ENCODE measurements at regions not wholly inside any gene's neighbourhood (a gene's known extent, or its start where the extent isn't known, plus 50 kb on each side); places are given as distances from the start of the nearest gene placed in this dataset.
"Not testable (repeated sequence)": the region's sequence is repeated elsewhere in the genome, so short reads cannot be mapped to it uniquely, and the experiment has no call there.

DNA sequence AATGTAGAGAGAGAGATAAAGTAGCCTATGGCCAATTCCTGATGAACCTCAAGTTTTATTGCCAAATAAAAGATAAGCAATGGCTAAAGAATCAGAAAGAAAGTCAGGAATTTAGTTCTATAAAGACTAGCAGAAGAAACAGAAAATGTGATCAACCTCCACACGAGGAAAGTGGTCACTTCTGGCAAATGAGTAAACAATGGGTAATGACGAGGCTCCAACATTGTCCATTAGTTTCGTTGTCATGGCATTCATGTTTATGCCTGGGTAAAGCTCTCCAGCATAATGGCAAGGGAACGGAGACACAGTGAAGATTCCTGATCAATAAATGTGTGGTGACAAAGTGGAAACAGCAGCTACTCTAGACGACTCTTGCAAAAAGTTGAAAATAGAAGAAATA lies 341.8 kb upstream of the CTNND2 start:
- no peak for DNase-seq (ENCODE audit: low spot score)

DNA sequence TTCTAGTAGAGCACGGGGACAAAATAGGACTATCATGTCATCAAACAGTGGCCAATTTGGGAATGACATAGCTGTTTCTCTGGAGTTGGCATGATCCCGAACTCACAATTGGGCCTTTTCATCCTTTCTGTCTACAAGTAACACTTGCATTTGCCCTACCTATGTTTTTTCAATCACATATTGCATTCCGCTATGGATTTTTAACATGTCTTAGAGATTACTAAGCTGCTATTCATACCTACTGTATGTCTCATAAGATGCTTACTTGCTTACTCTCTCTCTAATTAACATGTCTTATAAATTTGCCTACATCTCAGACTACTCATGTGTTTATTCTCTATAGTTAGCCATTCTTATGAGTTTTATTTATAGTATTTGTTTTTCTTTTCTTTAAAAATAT lies 341.2 kb upstream of the CTNND2 start:
- no peak for DNase-seq (ENCODE audit: low spot score)

DNA sequence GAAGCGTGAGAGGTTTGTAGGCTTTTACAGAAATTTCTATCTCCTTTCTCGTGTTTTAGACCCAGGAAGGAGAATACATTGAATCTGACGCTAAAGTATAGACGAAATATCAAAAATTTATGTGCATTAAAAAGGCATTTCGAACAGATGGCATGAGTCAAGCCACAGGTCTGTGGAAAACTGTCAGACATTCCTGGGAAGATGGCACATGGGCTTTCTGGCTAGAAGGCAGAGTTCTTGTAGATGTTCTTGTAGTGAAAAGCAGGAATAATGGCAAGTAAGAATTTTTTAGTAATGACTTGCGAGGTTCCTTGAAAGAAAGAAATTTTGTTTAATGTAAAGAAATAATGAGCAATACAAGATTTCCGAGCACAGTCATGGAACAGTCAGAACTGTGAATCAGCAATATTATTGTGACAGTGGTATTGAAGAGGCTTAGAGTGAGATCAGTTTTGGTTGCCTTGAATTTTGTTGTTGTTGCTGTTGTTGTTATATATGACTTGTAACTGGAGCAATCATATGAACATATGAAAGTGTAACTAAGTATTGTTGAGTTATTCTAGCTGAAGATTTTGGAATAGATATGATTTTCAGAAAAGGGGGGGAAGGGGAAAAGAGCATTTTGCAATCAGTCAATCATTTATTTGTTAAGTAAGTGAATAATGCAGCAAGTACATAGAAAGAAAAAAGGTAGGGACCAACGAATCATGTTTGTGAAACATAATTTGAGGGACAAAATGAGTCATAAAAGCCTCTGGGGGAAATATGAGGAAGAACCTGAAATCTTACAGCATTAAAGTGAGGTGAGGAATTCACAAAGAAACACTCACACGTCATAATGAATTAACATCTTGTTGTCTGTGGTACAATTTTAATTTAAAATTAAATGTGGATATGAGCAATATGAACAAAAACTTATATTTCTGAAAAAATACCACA lies 339.0 kb upstream of the CTNND2 start:
- DNase-seq (ENCODE audit: low spot score), result no peak

DNA sequence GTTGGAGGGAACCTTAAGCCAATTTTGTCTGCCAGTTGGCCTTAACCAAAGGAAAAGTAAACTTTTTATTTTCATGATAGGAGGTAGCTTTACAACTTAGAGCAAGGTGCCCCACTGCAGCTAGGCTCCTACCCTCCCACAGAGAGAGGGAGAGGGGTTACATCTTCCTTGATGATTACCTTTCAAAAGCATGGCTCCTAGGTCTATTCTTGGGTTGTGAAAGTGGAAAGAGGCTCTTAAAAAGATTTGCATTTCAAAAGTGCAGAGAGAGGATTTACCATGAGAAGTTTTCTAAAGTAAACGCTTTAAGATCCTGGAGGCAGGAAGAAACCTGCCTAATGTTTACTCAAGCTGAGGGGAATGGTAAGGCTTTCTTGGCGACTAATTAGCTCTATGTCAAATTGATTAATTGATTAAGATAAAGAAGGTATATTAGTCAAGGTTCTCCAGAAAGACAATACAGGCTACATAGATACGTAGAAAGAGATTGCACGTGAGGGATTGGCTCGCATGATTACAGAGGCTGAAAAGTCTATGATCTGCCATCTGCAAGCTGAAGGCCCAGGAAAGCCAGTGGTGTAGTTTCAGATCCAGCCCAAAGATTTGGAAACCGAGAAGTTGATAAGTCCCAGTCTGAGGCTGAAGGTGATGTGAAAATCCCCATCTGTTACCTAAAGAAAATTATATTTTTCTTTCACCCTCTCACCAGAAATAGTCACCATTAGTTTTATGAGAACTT lies 333.8 kb upstream of the CTNND2 start:
- DNase-seq (ENCODE audit: low spot score), result no peak

- DNase-seq (ENCODE audit: low spot score), result no peak
These were observed 326.4 kb upstream of the CTNND2 start for GRCh38 chr5:12230659-12231058.

- DNase-seq (ENCODE audit: low spot score), result no peak
These were observed 312.8 kb upstream of the CTNND2 start for GRCh38 chr5:12217039-12217438.

- no peak for DNase-seq (ENCODE audit: low spot score)
These were observed 310.2 kb upstream of the CTNND2 start for GRCh38 chr5:12214267-12215015.

- no peak for DNase-seq (ENCODE audit: low spot score)
These were observed 304.3 kb upstream of the CTNND2 start for GRCh38 chr5:12208366-12209100.

GRCh38 chr5:12204761-12205160 lies 300.5 kb upstream of the CTNND2 start:
- DNase-seq (ENCODE audit: low spot score), result no peak

DNA sequence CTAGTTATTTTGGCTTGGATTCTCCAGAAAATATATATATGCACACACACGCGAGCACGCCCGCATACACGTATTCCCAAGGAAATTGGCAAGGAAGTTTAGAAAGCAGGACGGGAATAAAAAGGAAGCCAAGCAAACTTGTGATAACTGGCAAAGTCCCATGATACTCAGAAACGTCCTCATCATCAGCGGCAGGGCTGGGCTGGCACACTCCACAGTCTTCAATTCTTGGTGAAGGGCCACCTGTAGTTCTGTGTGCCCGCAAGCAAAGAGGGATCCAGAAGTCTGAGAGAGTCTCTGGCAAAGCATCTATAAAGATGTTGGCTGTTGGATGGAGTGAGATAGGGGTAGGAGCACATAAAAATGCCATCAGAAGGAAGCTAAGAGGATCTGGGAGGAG lies 289.3 kb upstream of the CTNND2 start:
- DNase-seq (ENCODE audit: low spot score), result no peak

- no peak for DNase-seq (ENCODE audit: low spot score)
These were observed 278.8 kb upstream of the CTNND2 start for GRCh38 chr5:12183003-12183402.

DNA sequence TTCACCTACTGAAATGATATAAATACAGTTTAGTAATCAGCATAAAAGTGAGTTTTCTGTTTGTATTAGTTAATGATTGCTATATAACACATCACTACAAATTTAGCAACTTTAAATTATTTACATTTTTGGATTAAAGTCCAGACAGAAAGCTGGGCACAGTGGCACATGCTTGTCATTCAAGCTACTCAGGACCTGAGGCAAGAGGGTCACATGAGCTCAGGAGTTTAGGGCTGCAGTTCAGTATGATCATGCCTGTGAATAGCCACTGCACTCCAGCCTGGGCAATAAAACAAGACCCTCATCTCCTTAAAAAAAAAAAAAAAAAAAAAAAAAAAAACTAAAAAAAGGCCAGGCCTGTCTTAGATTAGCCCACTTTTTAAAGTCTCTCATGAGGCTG lies 273.6 kb upstream of the CTNND2 start:
- DNase-seq (ENCODE audit: low spot score), result no peak

DNA sequence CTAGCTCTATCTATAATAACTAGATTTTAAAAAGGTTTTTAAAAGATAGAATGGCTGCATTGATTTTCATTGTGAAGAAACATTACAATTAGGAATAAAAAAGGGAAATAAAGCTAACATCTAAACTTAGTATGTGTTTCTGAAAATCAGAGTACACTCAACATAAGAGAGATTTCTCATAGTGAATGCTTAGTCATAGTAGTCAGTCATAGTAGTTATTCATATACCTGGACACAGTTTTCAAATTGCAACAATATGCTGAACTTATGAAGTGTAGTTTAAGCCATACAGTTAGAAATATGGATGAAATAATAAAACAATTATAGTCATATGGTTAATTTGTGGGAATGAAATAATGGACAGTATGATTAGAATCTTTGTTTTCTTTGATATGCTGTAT lies 273.0 kb upstream of the CTNND2 start:
- DNase-seq (ENCODE audit: low spot score), result no peak

- DNase-seq (ENCODE audit: low spot score), result no peak
These were observed 271.8 kb upstream of the CTNND2 start for GRCh38 chr5:12175914-12176585.

DNA sequence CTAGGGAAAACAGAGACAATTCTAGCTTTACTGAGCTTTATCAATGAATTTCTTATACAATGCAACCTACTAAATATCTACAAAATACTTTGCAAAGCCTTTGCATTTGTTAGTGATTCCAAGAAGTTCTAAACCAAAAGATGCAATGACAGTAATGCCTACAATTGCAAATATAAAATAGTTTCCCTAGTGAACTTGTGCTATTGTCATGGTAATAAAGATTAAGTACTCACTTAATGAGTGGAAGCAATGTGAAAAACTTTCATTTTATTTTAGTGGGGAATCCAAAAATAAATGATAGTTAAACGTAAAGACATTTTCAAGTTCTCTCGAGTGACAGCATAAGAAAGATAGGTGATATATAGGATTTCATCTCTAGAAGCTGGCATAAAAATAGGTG lies 270.5 kb upstream of the CTNND2 start:
- no peak for DNase-seq (ENCODE audit: low spot score)

DNA sequence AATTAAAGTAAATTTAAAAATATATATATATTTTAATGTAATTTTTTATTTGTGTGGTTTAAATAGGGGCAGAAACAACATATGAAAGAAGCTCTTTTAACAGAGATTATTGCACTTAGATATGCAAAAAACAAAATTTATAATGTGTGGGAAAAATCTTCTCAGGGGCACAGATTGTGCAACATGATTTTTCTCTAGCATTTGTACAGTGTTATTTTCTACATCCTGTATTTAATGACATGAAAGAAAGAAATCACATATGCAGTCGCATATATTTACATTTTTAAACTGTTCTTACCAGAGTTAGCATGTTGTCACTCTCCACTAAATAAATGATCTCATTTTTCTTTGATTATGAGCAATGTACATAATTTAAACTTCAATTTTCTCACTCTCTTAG lies 265.3 kb upstream of the CTNND2 start:
- DNase-seq (ENCODE audit: low spot score), result no peak

- DNase-seq (ENCODE audit: low spot score), result no peak
These were observed 258.6 kb upstream of the CTNND2 start for GRCh38 chr5:12162863-12163262.

DNA sequence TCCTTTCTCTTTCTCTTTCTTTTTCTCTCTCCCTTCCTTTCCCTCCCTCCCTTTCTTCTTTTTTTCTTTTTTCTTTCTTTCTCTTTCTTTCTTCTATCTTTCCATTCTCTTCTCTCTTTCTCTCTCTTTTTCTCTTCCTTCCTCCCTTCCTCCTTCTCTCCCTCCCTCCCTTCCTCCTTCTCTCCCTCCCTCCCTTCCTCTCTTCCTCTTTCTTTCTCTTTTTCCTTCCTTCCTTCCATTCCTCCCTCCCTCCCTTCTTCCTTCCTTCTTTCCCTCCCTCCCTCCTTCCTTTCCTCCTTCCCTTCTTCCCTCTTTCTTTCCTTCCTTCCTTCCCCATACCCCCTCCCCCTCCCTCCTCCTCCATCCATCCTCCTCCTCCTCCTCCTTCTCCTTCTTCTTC lies 243.3 kb upstream of the CTNND2 start:
- DNase-seq (ENCODE audit: low spot score), result no peak

DNA sequence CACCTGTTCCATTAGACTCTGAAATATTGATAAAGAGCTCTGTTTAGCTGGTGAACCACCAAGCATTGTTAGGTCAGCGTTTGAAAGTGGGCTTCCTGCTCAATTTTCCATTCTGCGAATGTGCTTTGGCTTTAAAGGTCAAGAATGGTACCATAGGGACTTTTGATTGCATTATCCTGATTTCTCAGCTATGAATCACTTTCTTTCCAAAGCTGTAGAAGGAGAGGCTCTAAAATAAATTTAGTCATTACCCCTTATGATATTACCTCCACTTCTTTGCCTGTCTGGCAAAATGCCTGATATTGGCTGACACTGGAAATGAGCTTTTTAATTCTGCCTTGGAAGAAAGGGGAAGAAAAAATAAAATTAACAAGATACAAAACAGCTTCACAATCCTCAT lies 237.2 kb upstream of the CTNND2 start:
- no peak for DNase-seq (ENCODE audit: low spot score)

DNA sequence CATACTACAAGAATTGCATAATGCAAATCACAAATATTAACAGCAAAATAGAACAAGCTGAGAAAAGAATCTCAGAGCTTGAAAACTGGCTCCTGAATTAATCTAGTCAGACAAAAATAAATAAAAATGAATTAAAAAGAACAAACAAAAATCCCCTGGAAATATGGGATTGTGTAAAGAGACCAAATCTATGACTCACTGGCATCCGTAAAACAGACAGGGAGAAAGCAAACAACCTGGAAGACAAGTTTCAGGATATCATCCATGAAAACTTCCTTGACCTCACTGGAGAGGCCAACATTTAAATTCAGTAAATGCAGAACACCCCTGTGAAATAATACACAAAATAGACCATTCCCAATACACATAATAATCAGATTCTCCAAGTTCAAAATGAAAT lies 229.3 kb upstream of the CTNND2 start:
- no peak for DNase-seq (ENCODE audit: low spot score)

DNA sequence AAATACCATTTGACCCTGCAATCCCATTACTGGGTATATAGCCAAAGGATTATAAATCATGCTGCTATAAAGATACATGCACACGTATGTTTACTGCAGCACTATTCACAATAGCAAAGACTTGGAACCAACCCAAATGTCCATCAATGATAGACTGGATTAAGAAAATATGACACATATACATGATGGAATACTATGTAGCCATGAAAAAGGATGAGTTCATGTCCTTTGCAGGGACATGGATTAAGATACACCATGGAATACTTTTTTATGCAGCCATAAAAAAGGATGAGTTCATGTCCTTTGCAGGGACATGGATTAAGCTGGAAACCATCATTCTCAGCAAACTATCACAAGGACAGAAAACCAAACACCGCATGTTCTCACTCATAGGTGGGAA lies 226.8 kb upstream of the CTNND2 start:
- not testable (repeated sequence) for DNase-seq (ENCODE audit: low spot score)
